ENCODE measurements at regions not wholly inside any gene's neighbourhood (a gene's known extent, or its start where the extent isn't known, plus 50 kb on each side); places are given as distances from the start of the nearest gene placed in this dataset.

- TF ChIP-seq, protein P1, sequence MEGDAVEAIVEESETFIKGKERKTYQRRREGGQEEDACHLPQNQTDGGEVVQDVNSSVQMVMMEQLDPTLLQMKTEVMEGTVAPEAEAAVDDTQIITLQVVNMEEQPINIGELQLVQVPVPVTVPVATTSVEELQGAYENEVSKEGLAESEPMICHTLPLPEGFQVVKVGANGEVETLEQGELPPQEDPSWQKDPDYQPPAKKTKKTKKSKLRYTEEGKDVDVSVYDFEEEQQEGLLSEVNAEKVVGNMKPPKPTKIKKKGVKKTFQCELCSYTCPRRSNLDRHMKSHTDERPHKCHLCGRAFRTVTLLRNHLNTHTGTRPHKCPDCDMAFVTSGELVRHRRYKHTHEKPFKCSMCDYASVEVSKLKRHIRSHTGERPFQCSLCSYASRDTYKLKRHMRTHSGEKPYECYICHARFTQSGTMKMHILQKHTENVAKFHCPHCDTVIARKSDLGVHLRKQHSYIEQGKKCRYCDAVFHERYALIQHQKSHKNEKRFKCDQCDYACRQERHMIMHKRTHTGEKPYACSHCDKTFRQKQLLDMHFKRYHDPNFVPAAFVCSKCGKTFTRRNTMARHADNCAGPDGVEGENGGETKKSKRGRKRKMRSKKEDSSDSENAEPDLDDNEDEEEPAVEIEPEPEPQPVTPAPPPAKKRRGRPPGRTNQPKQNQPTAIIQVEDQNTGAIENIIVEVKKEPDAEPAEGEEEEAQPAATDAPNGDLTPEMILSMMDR (IDR thresholded peaks at IDR 0.05), result no peak
- TF ChIP-seq POLR2A (IDR thresholded peaks at IDR 0.05), result no peak
- TF ChIP-seq POLR2AphosphoS5 (IDR thresholded peaks at IDR 0.05; ENCODE audit: insufficient read depth in 1 of 2, low read depth in 1 of 2), result no peak
- Histone ChIP-seq H3K27me3 (no peaks in the 10 kb centered on the region), H3K4me3 (no peak overlapping the region), H3K4me1 (no peaks in the 10 kb centered on the region), H3K9me3 (no peaks in the 10 kb centered on the region), H3K36me3 (no peaks in the 10 kb centered on the region), H3K27ac (no peak overlapping the region)
- DNase-seq (ENCODE audit: extremely low spot score in 2 of 2), result no peak
- intact Hi-C loops (cut with DNase I), result no loop called here
These were observed 615.5 kb upstream of the KLHL29 start for GRCh38 chr2:22769497-22769896.

DNA sequence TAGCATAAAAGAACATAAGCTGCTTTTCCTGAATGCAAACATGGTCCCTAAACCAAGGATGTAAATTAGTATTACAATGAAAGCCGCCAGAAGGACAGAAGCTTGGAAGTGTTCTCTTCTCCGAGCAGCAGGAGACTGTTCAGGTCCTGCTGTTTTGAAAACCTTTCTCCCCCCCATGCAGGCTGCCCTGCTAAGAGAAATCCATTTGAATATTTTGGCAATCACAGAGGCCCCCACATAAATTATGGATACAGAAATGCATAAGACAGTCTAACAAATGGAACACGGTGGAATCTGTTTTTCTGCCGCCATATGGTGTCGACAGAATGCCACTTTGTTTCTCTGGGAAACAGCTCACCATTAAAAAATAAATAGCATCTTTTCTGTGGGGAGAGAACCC is 600.4 kb upstream of the KLHL29 start:
- TF ChIP-seq POLR2AphosphoS5 (IDR thresholded peaks at IDR 0.05; ENCODE audit: insufficient read depth in 1 of 2, low read depth in 1 of 2), result no peak
- TF ChIP-seq POLR2A (IDR thresholded peaks at IDR 0.05), result no peak
- TF ChIP-seq, protein P1 (IDR thresholded peaks at IDR 0.05), result no peak

GRCh38 chr2:22786817-22787216 is 598.2 kb upstream of the KLHL29 start:
- Histone ChIP-seq H3K36me3 (no peaks in the 10 kb centered on the region), H3K4me1 (no peaks in the 10 kb centered on the region), H3K4me3 (no peak overlapping the region), H3K9me3 (no peaks in the 10 kb centered on the region), H3K27me3 (no peaks in the 10 kb centered on the region), H3K27ac (no peak overlapping the region)
- DNase-seq (ENCODE audit: extremely low spot score in 2 of 2), result no peak
- intact Hi-C loops (cut with DNase I), result no loop called here
- TF ChIP-seq, protein P1 (IDR thresholded peaks at IDR 0.05), result no peak
- TF ChIP-seq POLR2AphosphoS5 (IDR thresholded peaks at IDR 0.05; ENCODE audit: insufficient read depth in 1 of 2, low read depth in 1 of 2) (no peak), POLR2A (IDR thresholded peaks at IDR 0.05) (no peak)

More for the DNA sequence above, 600.4 kb upstream of the KLHL29 start:
- Histone ChIP-seq H3K4me1 (no peaks in the 10 kb centered on the region), H3K27me3 (no peaks in the 10 kb centered on the region), H3K36me3 (no peaks in the 10 kb centered on the region), H3K9me3 (no peaks in the 10 kb centered on the region), H3K27ac (no peak overlapping the region), H3K4me3 (no peak overlapping the region)
- no peak for DNase-seq (ENCODE audit: extremely low spot score in 2 of 2)
- intact Hi-C loops (cut with DNase I), result no loop called here

- TF ChIP-seq, protein P1 (IDR thresholded peaks at IDR 0.05), result no peak
- TF ChIP-seq POLR2AphosphoS5 (IDR thresholded peaks at IDR 0.05; ENCODE audit: insufficient read depth in 1 of 2, low read depth in 1 of 2) (no peak), POLR2A (IDR thresholded peaks at IDR 0.05) (no peak)
- Histone ChIP-seq H3K4me1 (no peaks in the 10 kb centered on the region), H3K27me3 (no peaks in the 10 kb centered on the region), H3K27ac (no peak overlapping the region), H3K4me3 (no peak overlapping the region), H3K9me3 (no peaks in the 10 kb centered on the region), H3K36me3 (no peaks in the 10 kb centered on the region)
- intact Hi-C loops (cut with DNase I), result no loop called here
- no peak for DNase-seq (ENCODE audit: extremely low spot score in 2 of 2)
These were observed 597.2 kb upstream of the KLHL29 start for GRCh38 chr2:22787745-22788144.

- no peak overlapping the region for H3K27ac ChIP-seq
- no peak overlapping the region for H3K4me3 ChIP-seq
- intact Hi-C loops (cut with DNase I), result no loop called here
- H3K36me3 ChIP-seq, result no peaks in the 10 kb centered on the region
- H3K27me3 ChIP-seq, result no peaks in the 10 kb centered on the region
- DNase-seq (ENCODE audit: extremely low spot score in 2 of 2), result no peak
- TF ChIP-seq POLR2A (IDR thresholded peaks at IDR 0.05) (no peak), POLR2AphosphoS5 (IDR thresholded peaks at IDR 0.05; ENCODE audit: insufficient read depth in 1 of 2, low read depth in 1 of 2) (no peak)
- TF ChIP-seq, protein P1 (IDR thresholded peaks at IDR 0.05), result no peak
- no peaks in the 10 kb centered on the region for H3K4me1 ChIP-seq
- H3K9me3 ChIP-seq, result no peaks in the 10 kb centered on the region
These were observed 596.1 kb upstream of the KLHL29 start for GRCh38 chr2:22788749-22789327.

Measured in vagina (tissue), 2 donors.